IMR-90 (cell line): ENCODE measurements at regions not wholly inside any gene's neighbourhood (a gene's known extent, or its start where the extent isn't known, plus 50 kb on each side); places are given as distances from the start of the nearest gene placed in this dataset.

Source experiments
- BHLHE40 ChIP-seq: fragments of 150-350 bp; IDR thresholded peaks from 2 replicates; pipeline ENCODE4 v1.6.1; 2016; ENCODE audit warnings: mild to moderate bottlenecking, low read depth, low read length
- CEBPB ChIP-seq: IDR thresholded peaks from 2 replicates; pipeline ENCODE4 v1.6.1; 2012; ENCODE audit warnings: low read depth, low read length, improper control_type of control experiment
- ELK1 ChIP-seq: fragments of 150-350 bp; IDR thresholded peaks from 2 replicates; pipeline ENCODE4 v1.6.1; 2016; ENCODE audit warnings: low read depth, mild to moderate bottlenecking, low read length, moderate library complexity, borderline replicate concordance
- FOS ChIP-seq: fragments of 150-350 bp; IDR thresholded peaks from 2 replicates; pipeline ENCODE4 v1.6.1; 2016; ENCODE audit warnings: low read depth, low read length
- MAFK ChIP-seq: IDR thresholded peaks from 2 replicates; pipeline ENCODE4 v1.6.1; 2012; ENCODE audit warnings: low read depth, low read length, improper control_type of control experiment
- MXI1 ChIP-seq: IDR thresholded peaks from 2 replicates; pipeline ENCODE4 v1.6.1; 2012; ENCODE audit warnings: low read depth, mild to moderate bottlenecking, low read length, moderate library complexity, borderline replicate concordance
- POLR2A ChIP-seq: IDR thresholded peaks from 2 replicates; pipeline ENCODE4 v1.6.1; 2012; ENCODE audit warnings: mild to moderate bottlenecking, low read depth, low read length
- RAD21 ChIP-seq: IDR thresholded peaks from 2 replicates; pipeline ENCODE4 v1.6.1; 2012; ENCODE audit warnings: low read length, improper control_type of control experiment
- RFX5 ChIP-seq: IDR thresholded peaks from 2 replicates; pipeline ENCODE4 v1.8.0; 2012; ENCODE audit warnings: low read depth, mild to moderate bottlenecking, low read length, moderate library complexity
- SMC3 ChIP-seq: fragments of 150-350 bp; IDR thresholded peaks from 2 replicates; pipeline ENCODE4 v1.6.1; 2016; ENCODE audit warnings: low read depth, mild to moderate bottlenecking, antibody characterized with exemption, low read length, moderate library complexity
- TF ChIP-seq, protein P1 (sequence below): conservative IDR thresholded peaks from 2 replicates; pipeline ENCODE4 v1.5.1; 2012; ENCODE audit warnings: mild to moderate bottlenecking, low read depth, low read length, improper control_type of control experiment
- TF ChIP-seq, protein P2 (sequence below): fragments of 150-350 bp; IDR thresholded peaks from 2 replicates; pipeline ENCODE4 v1.6.1; 2017; ENCODE audit warnings: mild to moderate bottlenecking, antibody characterized with exemption, low read length, low read depth

GRCh38 chr4:65845199-65845773 is 175.0 kb upstream of the EPHA5 start:
- TF ChIP-seq, protein P1, sequence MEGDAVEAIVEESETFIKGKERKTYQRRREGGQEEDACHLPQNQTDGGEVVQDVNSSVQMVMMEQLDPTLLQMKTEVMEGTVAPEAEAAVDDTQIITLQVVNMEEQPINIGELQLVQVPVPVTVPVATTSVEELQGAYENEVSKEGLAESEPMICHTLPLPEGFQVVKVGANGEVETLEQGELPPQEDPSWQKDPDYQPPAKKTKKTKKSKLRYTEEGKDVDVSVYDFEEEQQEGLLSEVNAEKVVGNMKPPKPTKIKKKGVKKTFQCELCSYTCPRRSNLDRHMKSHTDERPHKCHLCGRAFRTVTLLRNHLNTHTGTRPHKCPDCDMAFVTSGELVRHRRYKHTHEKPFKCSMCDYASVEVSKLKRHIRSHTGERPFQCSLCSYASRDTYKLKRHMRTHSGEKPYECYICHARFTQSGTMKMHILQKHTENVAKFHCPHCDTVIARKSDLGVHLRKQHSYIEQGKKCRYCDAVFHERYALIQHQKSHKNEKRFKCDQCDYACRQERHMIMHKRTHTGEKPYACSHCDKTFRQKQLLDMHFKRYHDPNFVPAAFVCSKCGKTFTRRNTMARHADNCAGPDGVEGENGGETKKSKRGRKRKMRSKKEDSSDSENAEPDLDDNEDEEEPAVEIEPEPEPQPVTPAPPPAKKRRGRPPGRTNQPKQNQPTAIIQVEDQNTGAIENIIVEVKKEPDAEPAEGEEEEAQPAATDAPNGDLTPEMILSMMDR = no peak
- TF ChIP-seq POLR2A = no peak
- no peak for TF ChIP-seq RFX5
- no peak for TF ChIP-seq ELK1
- TF ChIP-seq, protein P2, sequence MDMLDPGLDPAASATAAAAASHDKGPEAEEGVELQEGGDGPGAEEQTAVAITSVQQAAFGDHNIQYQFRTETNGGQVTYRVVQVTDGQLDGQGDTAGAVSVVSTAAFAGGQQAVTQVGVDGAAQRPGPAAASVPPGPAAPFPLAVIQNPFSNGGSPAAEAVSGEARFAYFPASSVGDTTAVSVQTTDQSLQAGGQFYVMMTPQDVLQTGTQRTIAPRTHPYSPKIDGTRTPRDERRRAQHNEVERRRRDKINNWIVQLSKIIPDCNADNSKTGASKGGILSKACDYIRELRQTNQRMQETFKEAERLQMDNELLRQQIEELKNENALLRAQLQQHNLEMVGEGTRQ = no peak
- TF ChIP-seq SMC3 = no peak
- TF ChIP-seq RAD21 = no peak
- no peak for TF ChIP-seq CEBPB
- no peak for TF ChIP-seq MXI1
- no peak for TF ChIP-seq FOS
- no peak for TF ChIP-seq BHLHE40
- no peak for TF ChIP-seq MAFK
